ENCODE measurements at regions not wholly inside any gene's neighbourhood (a gene's known extent, or its start where the extent isn't known, plus 50 kb on each side); places are given as distances from the start of the nearest gene placed in this dataset.

DNA sequence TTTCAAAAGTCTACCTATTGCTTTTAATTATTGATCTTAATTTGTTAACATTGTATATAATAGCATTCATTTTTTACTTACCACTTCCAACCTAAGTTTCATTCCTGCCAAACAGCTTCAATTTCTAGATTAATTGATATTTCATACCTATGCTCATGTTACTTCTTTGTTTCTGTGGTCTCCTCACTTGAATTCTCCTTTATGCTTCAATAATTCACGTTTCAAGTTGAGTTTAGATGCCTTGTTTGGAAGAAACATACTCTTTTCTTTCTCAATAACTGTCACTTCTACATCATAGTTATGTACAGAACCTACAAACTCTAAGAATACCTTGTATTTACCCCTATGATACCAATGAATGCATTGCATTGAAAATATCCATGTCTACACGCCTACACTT, 862.2 kb upstream of the LRATD1 start:
- TF ChIP-seq, protein P1, sequence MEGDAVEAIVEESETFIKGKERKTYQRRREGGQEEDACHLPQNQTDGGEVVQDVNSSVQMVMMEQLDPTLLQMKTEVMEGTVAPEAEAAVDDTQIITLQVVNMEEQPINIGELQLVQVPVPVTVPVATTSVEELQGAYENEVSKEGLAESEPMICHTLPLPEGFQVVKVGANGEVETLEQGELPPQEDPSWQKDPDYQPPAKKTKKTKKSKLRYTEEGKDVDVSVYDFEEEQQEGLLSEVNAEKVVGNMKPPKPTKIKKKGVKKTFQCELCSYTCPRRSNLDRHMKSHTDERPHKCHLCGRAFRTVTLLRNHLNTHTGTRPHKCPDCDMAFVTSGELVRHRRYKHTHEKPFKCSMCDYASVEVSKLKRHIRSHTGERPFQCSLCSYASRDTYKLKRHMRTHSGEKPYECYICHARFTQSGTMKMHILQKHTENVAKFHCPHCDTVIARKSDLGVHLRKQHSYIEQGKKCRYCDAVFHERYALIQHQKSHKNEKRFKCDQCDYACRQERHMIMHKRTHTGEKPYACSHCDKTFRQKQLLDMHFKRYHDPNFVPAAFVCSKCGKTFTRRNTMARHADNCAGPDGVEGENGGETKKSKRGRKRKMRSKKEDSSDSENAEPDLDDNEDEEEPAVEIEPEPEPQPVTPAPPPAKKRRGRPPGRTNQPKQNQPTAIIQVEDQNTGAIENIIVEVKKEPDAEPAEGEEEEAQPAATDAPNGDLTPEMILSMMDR (IDR thresholded peaks at IDR 0.05), result no peak
- TF ChIP-seq POLR2A (IDR thresholded peaks at IDR 0.05), result no peak
